NCI-H345 treated with DMSO at 0.1 percent for 48 hours (cell line): ENCODE measurements at regions not wholly inside any gene's neighbourhood (a gene's known extent, or its start where the extent isn't known, plus 50 kb on each side); places are given as distances from the start of the nearest gene placed in this dataset.

Experiments
- DNase-seq: peaks from one replicate; lab custom pipeline; 2025; ENCODE audit not compliant: unreplicated experiment; lab: John Stamatoyannopoulos, UW

DNA sequence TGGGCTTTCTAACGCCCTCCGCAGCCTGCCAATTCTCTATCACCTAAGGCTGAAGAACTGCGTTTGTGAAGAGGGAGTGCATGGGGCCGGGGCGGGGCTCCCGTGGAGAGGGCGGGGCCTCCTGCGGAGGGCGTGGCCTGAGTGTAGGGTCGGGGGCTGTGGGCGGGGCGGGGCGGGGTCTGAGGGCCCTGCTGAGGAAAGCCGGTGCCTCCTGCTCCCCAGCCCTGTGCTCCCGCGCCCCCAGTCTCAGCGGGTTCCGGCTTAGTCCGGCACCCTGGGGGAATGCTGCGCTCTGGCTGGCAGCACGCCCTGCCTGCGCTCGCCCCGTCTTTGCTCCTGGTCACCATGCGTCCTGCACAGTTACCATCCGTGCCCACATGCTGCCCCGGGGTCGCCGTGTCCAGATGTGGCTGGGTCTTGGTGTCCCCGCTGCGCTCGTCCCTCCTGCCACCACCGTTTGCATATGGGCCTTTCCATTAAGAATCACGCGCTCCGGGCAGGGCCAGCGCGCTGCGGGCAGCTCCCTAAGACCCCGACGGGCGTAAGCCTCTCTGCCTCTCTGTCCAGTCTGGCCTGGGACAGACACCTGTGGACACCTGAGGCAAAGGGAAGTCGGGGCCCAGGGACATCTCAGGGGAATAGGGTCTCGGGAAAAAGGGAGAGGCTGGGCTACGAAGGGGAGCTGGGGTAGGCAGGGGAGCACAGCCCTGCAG, 144.0 kb upstream of the RET start:
- peak; percentile 15 for DNase-seq

DNA sequence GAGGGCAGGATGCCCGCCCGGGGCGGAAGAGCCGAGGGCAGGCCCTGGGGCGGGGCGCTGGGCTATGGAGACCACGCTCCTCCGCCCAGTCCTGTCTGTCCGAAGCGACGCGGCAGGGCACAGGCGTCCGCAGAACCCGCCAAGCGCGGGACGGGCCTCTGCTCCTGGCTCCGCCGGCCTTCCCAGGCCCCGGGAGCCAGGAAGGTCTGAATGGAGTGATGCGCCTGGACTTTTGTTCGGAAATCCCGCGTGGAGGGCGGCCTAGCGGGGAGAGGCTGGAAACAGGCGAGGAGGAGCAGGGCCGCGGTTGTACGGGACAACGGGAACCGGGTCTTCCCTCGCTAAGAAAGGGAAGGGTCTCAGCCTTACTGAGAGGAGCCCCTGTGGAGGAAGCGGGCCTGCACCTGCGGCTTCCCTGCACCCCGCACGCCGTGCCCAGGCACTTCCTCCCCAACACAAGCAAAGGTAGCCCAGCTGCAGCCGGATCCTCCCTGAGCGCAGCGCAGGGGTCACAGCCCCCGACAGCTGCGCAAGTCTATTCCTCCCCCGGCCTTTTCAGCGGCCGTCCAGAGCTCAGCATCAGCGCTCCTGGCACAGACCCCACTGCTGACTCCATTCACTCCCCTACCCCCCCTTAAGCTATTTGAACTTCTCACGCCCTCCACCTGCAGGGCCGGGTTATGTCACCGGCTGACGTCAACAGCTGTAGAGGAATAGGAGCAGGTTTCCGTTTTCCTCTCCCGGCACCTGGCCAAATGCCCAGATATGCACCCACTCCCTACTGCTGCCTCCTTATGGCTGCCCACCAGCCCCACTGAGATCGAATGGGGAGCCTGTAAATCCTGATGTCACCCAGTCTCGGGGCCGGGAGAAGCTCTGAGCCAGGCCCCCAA, 143.2 kb upstream of the RET start:
- DNase-seq = peak; percentile 26

DNA sequence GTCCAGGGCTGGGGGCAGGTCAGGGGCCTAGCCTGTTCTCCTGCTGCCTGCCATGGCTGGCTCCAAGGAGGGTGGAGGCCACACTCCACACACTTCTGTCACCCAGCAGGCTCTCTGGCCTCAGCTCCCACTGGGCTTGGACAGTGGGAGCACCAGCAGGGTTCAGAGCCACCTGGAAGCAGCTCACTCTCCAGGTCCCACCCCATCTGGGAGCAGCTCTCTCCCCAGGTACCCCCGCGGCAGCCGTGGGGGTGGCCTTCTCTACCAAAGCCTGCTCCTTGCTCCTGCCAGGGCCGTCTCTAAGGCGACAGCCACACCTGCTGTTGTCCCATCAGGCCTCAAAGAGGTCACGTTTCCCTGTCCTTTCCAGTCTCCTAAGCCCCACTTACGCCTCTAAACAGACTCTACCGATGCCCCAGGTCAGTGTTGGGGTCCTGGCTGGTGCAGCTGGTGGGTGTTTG, 142.5 kb upstream of the RET start:
- no peak for DNase-seq

DNA sequence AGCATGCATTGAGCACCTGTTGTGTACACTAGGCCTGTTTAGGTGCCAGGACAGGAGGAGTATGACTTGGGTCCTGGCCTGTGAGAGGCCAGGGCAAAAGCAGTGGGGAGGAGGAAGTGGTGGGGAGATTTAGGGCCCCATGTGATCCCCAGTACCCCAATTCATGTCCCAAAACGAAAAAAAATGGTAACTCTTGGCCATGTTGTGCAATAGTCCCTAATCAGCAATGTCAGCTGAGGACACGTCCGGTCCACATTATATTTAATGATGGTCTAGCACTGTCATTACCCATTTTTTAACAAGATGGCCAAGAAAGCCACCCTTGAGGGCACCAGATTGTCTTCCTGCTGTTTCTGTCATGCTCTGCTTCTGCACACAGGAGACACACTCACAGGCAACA, 142.0 kb upstream of the RET start:
- no peak for DNase-seq

DNA sequence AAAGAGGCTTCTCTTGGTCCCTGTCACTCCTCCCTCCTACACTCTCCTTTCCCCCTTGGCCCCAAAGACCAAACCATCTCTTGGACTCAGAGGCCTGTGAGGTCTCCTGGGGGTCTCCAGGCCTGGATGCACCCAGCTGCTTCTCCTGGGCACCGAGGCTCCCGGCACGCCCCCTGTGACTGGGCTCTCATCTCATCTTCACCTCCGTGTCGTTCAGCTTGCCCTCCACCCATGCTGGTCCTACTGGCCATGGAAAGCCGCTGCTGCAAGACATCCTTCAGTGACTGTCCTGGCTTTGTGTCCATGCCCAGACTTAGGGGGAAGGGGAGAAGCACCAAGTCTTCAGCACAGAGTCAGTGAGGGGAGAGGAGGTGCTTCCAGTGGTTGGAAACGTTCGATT, 141.4 kb upstream of the RET start:
- DNase-seq = no peak

DNA sequence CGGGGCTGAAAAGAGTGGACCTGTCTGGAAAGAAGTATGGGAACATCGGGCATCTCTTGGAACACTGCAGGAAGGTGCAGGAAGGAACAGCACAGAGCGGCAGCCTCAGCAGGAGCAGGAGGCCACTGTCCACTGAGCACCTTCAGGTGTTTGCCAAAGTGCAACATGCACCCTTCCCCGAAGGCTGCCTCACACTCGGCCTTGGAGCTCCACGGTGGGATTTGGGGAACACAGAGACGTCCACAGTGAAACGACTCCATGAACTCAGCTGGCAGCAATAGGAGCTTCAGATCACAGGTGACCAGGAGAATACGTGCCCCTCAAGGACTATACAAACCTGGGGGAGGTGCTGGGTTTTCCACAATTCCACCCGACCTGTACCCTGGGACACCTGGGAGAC, 140.3 kb upstream of the RET start:
- no peak for DNase-seq

DNA sequence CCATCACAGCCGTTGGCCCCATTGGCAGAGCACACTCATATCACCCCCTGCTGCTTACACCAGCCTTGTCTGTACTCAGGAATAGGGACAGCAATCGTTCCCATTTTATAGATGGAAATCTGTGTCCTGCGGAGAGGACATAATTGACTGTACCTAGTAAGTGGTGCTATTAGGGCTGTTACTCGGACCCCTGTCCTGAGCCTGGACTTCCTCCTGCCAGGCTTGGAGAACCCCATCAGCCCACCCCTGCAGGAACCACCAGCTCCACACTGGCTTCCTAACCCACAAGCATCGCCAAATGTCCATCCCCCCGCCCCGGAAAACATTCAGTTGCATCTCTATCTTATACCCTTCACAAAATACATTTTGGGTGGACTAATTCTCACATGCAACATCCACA, 139.8 kb upstream of the RET start:
- no peak for DNase-seq

DNA sequence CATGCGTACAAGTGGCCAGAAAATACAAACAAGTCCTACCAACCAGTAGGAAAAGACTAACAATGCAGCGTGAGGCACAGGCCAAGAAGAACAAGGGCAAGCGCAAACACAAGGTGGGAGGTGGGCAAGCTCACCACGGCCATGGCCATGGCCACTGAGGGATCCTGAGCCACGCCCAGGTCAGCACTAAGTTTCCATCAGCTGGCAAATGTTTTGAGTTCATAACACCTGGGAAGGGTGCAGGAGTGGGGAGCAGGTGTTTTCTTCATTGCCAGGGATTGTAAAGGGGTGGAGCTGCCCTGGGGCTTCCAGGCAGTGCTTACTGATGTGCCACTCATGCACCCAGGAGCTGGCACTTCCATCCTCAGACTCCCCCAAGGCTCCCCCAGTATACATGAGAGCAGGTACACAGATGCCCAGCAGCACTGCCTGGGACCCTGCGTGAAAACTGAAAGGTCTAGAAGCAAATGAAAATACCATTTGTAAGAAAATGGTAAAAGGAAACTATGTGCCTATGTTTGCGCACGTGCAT, 139.2 kb upstream of the RET start:
- DNase-seq = no peak

DNA sequence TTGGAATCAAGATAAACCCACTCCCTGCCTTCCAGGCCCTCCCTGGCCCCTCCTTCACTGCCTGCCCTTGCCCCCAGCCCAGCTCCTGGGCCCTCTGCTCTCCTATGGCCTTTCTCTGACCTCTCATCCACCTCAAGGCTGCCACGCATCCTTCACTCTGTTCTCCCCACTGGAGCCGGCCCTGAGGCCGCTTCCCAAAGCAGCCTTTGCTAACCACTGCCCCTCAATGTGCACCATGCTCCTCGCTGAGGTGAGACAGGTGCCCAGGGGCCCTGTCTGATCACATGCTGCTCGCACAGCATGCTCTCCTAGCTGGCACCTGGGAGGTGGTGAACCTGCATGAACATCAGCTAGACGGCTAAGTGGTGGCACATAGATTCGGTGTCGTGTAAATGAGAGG, 138.5 kb upstream of the RET start:
- no peak for DNase-seq

DNA sequence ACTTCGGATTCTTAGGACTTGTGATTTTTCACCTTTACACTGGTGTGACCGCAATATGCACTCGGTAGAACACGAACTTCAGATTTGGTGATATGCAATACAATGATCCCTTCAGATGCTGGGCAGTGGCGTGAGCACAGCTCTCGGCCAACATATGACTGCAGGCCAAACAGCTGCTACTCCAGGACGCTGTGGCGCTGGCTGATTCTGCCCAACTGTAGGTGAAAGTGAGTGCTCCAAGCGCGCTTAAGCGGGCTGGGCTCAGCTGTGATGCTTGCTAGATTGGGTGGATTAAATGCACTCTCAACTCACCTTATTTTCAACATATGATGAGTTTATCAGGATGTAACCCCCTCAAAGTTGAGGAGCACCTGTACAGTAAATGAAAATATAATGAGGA, 137.6 kb upstream of the RET start:
- no peak for DNase-seq

DNA sequence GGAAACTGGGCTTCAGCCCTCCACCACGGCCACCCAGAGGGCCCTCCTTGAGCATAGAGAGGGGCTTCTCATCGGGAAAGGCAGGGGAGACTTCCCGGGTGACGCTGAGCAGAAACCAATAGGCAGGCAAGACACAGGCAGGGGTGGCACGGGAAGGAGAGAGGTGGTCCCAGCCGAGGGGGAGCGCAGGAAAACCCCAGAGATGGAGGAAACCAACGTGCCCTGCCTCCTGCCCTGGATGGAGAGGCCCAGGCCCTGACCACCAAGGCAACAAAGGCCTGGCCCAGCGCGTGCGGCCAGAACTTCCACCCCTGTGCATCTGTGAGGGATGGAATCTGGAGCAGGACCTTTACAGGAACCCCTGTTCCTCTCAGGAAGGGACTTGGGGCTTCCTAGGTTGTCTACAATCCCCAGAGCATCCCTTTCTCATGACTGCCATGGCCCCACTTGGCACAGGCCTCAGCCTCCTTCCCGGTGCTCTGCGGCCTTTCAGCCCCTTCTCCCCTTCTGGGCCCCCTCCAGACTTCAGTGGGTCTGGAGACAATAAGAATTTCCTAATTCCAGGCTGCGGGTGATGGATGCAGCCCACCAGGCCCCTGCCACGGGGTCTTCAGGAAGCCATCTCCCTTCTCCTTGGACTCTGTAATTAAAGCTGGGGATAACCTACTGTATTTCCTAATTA, 137.0 kb upstream of the RET start:
- DNase-seq = no peak

DNA sequence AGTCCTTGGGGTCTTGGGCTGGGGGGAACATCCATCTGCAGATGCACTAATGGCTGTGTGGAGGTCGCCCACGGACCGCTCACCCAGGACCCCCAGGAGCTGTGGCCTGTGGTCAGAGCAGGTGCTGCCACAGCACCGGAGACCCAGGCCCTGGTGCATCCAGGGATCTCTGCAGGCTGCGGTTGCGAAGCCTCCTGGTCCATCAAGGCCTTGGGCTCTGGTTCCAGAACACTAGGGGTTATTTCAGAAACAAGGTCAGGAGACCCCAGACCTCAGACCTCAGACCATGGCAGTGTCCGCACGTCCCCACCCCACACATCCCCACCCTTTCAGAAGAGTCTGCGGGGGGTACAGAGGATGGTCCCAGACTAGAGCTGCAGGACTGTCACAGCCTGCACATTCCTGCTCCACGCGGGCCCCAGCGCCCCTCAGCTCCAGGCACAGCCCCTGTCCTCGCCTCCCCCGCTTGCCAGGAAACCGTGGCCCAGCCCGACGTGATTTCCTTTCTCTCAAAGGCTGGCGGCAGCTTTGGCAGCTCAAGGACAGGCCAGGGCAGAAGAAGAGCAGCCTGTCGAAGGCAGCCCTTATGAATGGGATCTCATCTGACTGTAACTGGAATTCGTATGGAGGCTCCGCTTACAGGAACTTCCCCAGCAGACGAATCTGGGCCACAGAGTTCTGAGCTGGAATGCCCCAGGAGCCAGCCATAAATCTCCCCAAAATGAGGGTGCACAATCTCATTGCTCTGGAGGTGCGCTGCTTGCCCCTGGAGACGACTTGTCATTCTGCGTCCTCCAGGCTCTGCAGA, 136.2 kb upstream of the RET start:
- DNase-seq = no peak

DNA sequence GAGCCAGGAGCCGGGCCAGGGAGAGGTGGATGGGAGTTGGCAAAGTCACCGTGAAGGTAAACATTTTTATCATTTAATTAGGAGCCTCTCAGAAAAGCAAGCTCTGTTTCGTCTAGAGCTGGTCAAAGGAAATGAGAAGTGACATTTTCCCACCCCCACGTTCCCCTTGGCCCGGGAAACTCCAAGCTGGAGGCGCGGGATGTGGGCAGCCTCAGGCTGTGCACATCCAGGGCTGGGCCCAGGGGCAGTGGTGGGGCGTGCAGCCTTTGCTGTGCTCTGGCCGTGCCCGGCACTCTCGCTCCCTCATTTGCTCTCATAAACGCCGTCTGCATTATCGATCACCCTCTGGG, 135.6 kb upstream of the RET start:
- DNase-seq = no peak

DNA sequence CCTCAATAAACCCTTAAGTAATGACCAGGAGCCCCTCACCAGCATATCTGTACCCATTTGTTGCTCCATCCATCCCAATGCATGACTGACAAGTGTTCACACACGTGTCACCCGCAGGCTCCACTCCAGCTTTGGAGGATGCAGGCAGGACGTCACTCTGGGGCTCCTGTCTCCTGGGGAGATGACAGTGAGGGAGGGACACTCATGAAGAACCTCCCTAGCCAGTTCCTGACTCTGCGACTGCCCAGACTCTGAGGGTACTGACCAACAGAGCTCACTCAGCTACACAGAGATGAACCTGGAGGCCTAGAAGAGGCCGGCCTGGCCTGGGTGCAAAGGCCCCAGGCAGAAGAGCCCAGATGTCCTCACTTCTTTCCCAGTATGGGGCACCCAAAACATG, 135.1 kb upstream of the RET start:
- no peak for DNase-seq

DNA sequence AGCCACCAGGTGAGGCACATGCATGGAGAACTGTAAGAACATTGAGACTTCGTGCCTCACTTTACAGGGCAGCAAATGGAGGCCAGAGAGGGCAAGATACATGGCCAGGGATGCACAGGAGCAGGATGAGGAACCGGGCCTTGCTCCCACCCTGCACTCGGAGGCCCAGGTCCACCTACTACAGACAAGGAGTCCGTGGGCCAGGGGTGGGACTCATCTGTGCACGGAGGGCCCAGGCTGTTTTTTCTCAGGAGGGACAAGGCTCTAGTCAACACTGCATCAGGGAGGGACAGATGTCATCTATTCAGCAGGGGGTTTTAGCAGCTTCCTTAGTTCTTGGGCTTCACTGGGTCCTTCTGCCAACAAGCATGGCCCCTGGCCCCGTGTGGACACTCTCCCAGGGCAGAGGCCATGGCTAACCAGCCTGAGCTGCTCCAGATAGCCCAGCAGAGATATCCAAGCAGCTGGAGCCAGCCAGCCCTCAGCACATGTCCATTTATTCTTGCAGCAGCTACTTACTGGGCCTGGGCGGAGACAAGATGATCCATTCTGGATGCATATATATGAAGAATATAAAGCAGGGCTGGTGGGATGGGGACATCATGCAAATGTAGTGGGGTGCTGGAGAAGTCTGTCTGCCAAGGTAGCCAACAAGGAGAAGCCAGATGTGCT, 134.5 kb upstream of the RET start:
- DNase-seq = no peak

DNA sequence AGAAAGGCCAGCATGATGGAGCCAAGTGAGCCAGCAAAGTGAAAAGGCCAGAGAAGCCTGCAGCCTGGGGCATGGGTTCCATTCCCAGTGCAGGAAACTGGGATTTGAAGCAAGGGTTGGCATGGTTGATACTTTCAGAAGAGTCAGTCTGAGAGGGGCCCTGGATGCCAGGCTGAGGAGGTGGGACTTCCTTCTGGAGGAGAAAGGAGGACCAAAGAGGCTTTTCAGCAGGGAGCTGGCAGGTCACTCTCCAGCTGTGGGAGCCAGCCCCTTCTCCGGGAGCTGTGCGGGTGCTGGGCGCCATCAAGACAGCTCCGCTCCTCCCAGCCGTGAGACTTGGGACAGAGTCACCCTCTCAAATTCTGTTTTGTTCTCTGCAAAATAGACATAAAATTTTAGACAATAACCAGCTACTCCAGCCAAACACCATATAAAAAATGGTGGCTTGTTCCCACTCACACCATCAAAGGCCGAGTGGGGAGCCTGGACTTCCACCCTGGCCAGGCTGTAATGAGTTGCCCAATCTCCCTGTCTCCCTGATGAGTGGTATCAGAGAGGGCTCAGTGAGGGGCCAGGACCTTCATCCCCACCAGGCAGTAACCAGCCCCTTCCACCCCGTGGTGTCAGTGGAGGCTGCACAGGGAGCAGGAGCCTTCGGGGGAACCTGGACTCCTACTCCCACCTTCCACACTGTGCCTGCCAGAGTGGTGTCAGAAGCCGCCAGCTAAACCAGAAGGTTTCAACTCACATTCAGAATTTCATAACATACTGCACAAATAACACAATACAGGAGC, 133.6 kb upstream of the RET start:
- DNase-seq = no peak

DNA sequence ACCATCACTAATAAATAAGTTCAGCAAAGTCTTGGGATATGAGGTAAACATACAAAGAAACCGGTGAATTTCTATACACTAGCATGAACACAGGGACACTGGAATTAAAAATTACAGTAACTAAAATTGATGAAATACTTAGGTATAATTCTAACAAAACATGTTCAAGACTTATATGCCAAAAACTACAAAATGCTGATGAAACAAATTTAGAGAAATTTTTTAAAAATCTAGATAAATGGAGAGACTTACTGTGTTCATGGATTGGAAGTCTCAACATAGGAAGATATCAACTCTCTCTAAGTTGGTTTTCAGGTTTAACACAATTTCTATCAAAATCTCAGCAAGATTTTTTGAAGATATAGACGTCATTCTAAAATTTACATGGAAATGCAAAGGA, 128.8 kb upstream of the RET start:
- no peak for DNase-seq

DNA sequence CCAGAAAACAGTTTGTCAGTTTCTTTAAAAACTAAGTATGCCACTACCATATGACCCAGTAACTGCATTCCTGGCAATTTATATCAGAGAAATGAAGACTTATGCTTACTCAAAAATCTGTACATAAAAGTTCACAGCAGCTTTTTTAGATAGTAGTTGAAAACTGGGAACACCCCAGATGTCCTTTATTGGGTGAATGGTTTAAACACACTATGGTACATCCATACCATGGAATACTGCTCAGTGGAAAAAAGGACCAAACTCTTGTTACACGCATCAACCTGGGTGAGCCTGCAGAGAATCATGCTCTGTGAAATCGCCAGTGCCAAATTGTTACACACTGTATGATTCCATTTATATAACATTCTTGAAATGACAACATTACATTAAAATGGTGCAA, 127.6 kb upstream of the RET start:
- DNase-seq = no peak

DNA sequence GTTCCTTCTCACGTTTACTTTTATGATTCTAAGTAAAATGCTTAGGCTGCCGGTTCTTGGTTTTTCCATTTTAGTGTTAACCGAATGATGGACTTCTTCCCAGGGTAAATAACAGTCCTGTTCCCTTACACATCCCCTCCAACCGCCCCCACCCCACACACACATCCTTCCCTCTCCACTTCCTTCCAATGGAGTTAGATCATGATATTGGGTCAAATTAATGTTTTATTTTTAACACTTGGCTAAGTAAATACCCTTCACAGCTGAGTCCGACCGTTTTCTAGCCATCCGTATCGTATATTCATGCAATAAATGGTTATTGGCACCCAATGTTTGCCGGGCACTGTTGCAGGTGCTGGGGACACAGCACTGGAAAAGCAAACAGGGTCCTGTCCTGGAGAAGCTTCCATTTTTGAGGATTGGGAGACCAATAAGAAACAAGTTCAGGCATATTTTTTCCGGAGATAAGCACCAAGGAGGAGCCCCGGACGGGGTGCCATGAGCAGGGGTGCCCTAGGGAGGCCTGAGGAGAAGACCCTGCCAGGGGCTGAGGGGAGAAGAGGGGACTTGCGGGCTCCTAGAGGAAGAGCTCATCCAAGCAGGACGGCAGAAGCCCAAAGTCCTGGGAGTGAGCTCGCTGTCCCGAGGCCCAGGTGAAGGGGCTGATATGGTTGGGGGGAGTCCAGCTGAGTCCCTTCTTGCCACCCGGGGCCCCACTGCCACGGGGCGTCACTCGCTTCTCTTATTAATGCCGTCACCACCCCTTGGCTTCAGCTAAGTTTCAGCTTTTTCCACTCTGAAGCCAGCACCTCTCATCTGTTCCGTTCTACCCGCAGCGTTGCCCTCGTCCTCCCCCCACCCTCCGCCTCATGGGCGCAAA, 126.0 kb upstream of the RET start:
- no peak for DNase-seq
